ENCODE measurements at regions not wholly inside any gene's neighbourhood (a gene's known extent, or its start where the extent isn't known, plus 50 kb on each side); places are given as distances from the start of the nearest gene placed in this dataset.

DNA sequence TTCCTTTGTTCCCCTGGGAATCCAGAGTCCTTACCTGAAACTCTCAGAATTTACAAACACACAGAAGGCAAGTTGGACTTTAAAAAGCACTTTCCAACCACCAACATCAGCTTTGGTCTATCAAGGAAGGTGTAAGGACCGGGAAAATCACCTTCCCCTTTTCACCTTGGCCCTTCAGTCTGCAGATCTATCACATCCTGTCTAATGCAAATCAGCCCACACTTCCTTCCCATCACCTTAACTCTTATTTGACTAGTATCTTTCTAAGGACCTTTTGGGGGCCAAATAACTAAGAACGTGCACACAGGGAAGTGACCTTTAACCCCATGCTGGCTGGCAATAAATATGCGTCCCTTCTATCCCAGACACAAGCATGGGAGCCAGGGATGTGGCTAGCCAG is 320.6 kb downstream of the ARRDC4 start:
- TF ChIP-seq, protein P1, sequence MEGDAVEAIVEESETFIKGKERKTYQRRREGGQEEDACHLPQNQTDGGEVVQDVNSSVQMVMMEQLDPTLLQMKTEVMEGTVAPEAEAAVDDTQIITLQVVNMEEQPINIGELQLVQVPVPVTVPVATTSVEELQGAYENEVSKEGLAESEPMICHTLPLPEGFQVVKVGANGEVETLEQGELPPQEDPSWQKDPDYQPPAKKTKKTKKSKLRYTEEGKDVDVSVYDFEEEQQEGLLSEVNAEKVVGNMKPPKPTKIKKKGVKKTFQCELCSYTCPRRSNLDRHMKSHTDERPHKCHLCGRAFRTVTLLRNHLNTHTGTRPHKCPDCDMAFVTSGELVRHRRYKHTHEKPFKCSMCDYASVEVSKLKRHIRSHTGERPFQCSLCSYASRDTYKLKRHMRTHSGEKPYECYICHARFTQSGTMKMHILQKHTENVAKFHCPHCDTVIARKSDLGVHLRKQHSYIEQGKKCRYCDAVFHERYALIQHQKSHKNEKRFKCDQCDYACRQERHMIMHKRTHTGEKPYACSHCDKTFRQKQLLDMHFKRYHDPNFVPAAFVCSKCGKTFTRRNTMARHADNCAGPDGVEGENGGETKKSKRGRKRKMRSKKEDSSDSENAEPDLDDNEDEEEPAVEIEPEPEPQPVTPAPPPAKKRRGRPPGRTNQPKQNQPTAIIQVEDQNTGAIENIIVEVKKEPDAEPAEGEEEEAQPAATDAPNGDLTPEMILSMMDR (conservative IDR thresholded peaks at IDR 0.05; ENCODE audit: low read depth, low read length) = no peak
- no peak for TF ChIP-seq EZH2phosphoT487 (IDR thresholded peaks at IDR 0.05; ENCODE audit: borderline replicate concordance, low read length)
